ENCODE measurements at regions not wholly inside any gene's neighbourhood (a gene's known extent, or its start where the extent isn't known, plus 50 kb on each side); places are given as distances from the start of the nearest gene placed in this dataset.
"Not testable (repeated sequence)": the region's sequence is repeated elsewhere in the genome, so short reads cannot be mapped to it uniquely, and the experiment has no call there.

GRCh38 chr2:236408090-236408489, 143.9 kb upstream of the ASB18 start:
- DNase-seq (ENCODE audit: low spot score) = no peak

- no peak for DNase-seq (ENCODE audit: low spot score)
Observed at GRCh38 chr2:236408786-236409185, 144.6 kb upstream of the ASB18 start.

- DNase-seq (ENCODE audit: low spot score) = no peak
Observed at GRCh38 chr2:236415684-236416444, 151.7 kb upstream of the ASB18 start.

- DNase-seq (ENCODE audit: low spot score) = no peak
Observed at GRCh38 chr2:236417150-236417549, 152.5 kb upstream of the ACKR3 start.

GRCh38 chr2:236430584-236430983, 139.0 kb upstream of the ACKR3 start:
- no peak for DNase-seq (ENCODE audit: low spot score)

GRCh38 chr2:236434593-236434992, 135.0 kb upstream of the ACKR3 start:
- DNase-seq (ENCODE audit: low spot score) = no peak

- no peak for DNase-seq (ENCODE audit: low spot score)
Observed at GRCh38 chr2:236440110-236440881, 129.3 kb upstream of the ACKR3 start.

- DNase-seq (ENCODE audit: low spot score) = no peak
Observed at GRCh38 chr2:236444187-236444586, 125.4 kb upstream of the ACKR3 start.

GRCh38 chr2:236445678-236446077, 123.9 kb upstream of the ACKR3 start:
- DNase-seq (ENCODE audit: low spot score) = no peak

GRCh38 chr2:236446521-236446920, 123.1 kb upstream of the ACKR3 start:
- no peak for DNase-seq (ENCODE audit: low spot score)

GRCh38 chr2:236449167-236449761, 120.4 kb upstream of the ACKR3 start:
- DNase-seq (ENCODE audit: low spot score) = peak; percentile 72

- no peak for DNase-seq (ENCODE audit: low spot score)
Observed at GRCh38 chr2:236452238-236452637, 117.4 kb upstream of the ACKR3 start.

- no peak for DNase-seq (ENCODE audit: low spot score)
Observed at GRCh38 chr2:236454076-236454475, 115.5 kb upstream of the ACKR3 start.

- no peak for DNase-seq (ENCODE audit: low spot score)
Observed at GRCh38 chr2:236459393-236459792, 110.2 kb upstream of the ACKR3 start.

GRCh38 chr2:236464140-236464539, 105.5 kb upstream of the ACKR3 start:
- no peak for DNase-seq (ENCODE audit: low spot score)

- DNase-seq (ENCODE audit: low spot score) = no peak
Observed at GRCh38 chr2:236472720-236473495, 96.7 kb upstream of the ACKR3 start.

GRCh38 chr2:236473691-236474090, 95.9 kb upstream of the ACKR3 start:
- no peak for DNase-seq (ENCODE audit: low spot score)

GRCh38 chr2:236479814-236480213, 89.8 kb upstream of the ACKR3 start:
- DNase-seq (ENCODE audit: low spot score) = no peak

- DNase-seq (ENCODE audit: low spot score) = no peak
Observed at GRCh38 chr2:236483102-236483501, 86.5 kb upstream of the ACKR3 start.

GRCh38 chr2:236485519-236485918, 84.1 kb upstream of the ACKR3 start:
- no peak for DNase-seq (ENCODE audit: low spot score)

GRCh38 chr2:236489083-236489482, 80.5 kb upstream of the ACKR3 start:
- not testable (repeated sequence) for DNase-seq (ENCODE audit: low spot score)

- DNase-seq (ENCODE audit: low spot score) = no peak
Observed at GRCh38 chr2:236489895-236490404, 79.7 kb upstream of the ACKR3 start.
